ENCODE measurements at regions not wholly inside any gene's neighbourhood (a gene's known extent, or its start where the extent isn't known, plus 50 kb on each side); places are given as distances from the start of the nearest gene placed in this dataset.

GRCh38 chr4:20354120-20354519 is 102.4 kb downstream of the SLIT2 start:
- TF ChIP-seq CTCF (IDR thresholded peaks at IDR 0.05; ENCODE audit: insufficient read depth, low read length, poor library complexity, severe bottlenecking) = no peak
- TF ChIP-seq EZH2phosphoT487 (conservative IDR thresholded peaks at IDR 0.05; ENCODE audit: low read length) = no peak
